ENCODE measurements at regions not wholly inside any gene's neighbourhood (a gene's known extent, or its start where the extent isn't known, plus 50 kb on each side); places are given as distances from the start of the nearest gene placed in this dataset.
"Not testable (repeated sequence)": the region's sequence is repeated elsewhere in the genome, so short reads cannot be mapped to it uniquely, and the experiment has no call there.

DNA sequence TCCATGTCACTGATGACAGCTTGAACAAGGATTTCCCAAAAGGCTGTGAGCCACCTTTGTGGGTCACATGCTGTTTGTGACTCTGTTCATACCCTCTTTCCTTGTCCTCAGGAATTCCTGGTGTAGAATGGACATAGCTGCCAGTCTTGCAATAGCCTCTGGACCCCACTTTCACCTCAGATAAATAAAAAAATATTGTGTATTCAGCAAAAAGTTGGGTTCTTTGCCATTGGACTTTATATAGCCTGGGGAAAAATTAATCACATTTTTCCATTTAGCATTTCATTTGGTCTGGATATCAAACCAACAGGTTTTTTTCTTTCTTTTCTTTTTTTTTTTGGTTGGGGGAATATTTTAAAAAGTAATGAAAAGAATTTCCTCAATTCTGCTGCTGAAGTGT lies 144.8 kb downstream of the PDCD6IP start:
- no TSS peak for BruUV-seq (replicated peaks)
- Histone ChIP-seq H3K79me2 (ENCODE audit: control insufficient read depth, insufficient read depth, low read length) (no peaks in the 10 kb centered on the region), H3K9me3 (replicated peaks; ENCODE audit: control insufficient read depth, insufficient read depth, low read length) (no peaks in the 10 kb centered on the region), H3K27me3 (ENCODE audit: control insufficient read depth in 2 of 2, insufficient read depth in 2 of 2, low read length in 2 of 2) (peaks cover 1 to 9% of the 10 kb centered on the region in 2 experiments), H3K27ac (ENCODE audit: insufficient read depth, low read depth, low read length) (no peak overlapping the region), H3K4me3 (replicated peaks in 1 of 3; ENCODE audit: insufficient read depth in 1 of 3, low read depth in 1 of 3, low read length in 3 of 3) (no peak overlapping the region), H3K9ac (replicated peaks; ENCODE audit: extremely low read depth, insufficient read depth, low read length) (no peak overlapping the region), H3K4me1 (ENCODE audit: control insufficient read depth, extremely low read depth, insufficient read depth, low read length) (no peaks in the 10 kb centered on the region), H4K20me1 (replicated peaks; ENCODE audit: control insufficient read depth, extremely low read depth, insufficient read depth, low read length) (no peaks in the 10 kb centered on the region), H3K36me3 (ENCODE audit: control insufficient read depth in 2 of 2, extremely low read depth in 1 of 2, insufficient read depth in 2 of 2, low read length in 2 of 2) (no peaks in the 10 kb centered on the region), H3K4me2 (ENCODE audit: insufficient read depth, low read length) (no peak overlapping the region), H2AFZ (ENCODE audit: low read depth, low read length) (no peak overlapping the region), H3K9me1 (replicated peaks; ENCODE audit: control insufficient read depth, extremely low read depth, insufficient read depth, low read length) (no peaks in the 10 kb centered on the region)
- FAIRE-seq (no peak), DNase-seq (ENCODE audit: low read depth, low spot score) (no peak)
- TF ChIP-seq POLR2AphosphoS5 (IDR thresholded peaks at IDR 0.05; ENCODE audit: insufficient read depth, low read depth, low read length), result no peak
- no peak for TF ChIP-seq POLR2A (IDR thresholded peaks at IDR 0.05; ENCODE audit: low read depth, low read length)
- TF ChIP-seq JUN (IDR thresholded peaks at IDR 0.05; ENCODE audit: borderline replicate concordance, insufficient read depth, insufficient read length, low read depth), result no peak
- TF ChIP-seq, protein P1, sequence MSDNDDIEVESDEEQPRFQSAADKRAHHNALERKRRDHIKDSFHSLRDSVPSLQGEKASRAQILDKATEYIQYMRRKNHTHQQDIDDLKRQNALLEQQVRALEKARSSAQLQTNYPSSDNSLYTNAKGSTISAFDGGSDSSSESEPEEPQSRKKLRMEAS (IDR thresholded peaks at IDR 0.05; ENCODE audit: insufficient read depth, insufficient read length), result no peak
- no peak for TF ChIP-seq MYC (IDR thresholded peaks at IDR 0.05; ENCODE audit: low read depth, low read length)
- no peak for TF ChIP-seq FOS (IDR thresholded peaks at IDR 0.05; ENCODE audit: borderline replicate concordance, insufficient read depth, low read length)
- no peak for TF ChIP-seq EZH2 (IDR thresholded peaks at IDR 0.05; ENCODE audit: borderline replicate concordance, low read depth, low read length, severe bottlenecking)
- TF ChIP-seq, protein P2, sequence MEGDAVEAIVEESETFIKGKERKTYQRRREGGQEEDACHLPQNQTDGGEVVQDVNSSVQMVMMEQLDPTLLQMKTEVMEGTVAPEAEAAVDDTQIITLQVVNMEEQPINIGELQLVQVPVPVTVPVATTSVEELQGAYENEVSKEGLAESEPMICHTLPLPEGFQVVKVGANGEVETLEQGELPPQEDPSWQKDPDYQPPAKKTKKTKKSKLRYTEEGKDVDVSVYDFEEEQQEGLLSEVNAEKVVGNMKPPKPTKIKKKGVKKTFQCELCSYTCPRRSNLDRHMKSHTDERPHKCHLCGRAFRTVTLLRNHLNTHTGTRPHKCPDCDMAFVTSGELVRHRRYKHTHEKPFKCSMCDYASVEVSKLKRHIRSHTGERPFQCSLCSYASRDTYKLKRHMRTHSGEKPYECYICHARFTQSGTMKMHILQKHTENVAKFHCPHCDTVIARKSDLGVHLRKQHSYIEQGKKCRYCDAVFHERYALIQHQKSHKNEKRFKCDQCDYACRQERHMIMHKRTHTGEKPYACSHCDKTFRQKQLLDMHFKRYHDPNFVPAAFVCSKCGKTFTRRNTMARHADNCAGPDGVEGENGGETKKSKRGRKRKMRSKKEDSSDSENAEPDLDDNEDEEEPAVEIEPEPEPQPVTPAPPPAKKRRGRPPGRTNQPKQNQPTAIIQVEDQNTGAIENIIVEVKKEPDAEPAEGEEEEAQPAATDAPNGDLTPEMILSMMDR (IDR thresholded peaks at IDR 0.05; ENCODE audit: extremely low read depth in 1 of 2, insufficient read depth in 1 of 2, low read depth in 1 of 2, low read length in 2 of 2), result no peak
- ChIA-PET CTCF (interaction anchor here (0.9 kb wide), 1 partner anchor 11 kb away, joined by 3 read pairs; no protein-coding TSS in a partner anchor), POLR2A (no interaction called here)
- dilution Hi-C loops (cut with MboI; ENCODE audit: extremely low pct_ligation_motif_present, low sequenced_read_pairs) (no loop called here), intact Hi-C loops (cut with micrococcal nuclease) (no loop called here)

DNA sequence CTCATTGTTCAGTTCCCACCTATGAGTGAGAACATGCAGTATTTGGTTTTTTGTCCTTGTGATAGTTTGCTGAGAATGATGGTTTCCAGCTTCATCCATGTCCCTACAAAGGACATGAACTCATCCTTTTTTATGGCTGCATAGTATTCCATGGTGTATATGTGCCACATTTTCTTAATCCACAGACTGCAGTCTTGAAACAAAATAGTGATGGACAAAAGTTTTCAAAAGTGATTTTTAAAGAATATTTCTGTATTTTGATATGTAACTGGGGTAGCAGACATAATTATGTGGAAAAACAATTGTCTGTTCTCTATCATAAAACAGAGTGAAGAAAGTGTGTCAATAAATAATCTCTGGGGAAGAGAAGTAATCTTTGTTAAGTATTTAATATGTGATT lies 148.2 kb downstream of the PDCD6IP start:
- H2AFZ ChIP-seq (ENCODE audit: low read depth, low read length); H3K27ac ChIP-seq (ENCODE audit: insufficient read depth, low read depth, low read length); H3K9ac ChIP-seq (replicated peaks; ENCODE audit: extremely low read depth, insufficient read depth, low read length); BruUV-seq (replicated peaks); dilution Hi-C loops (cut with MboI; ENCODE audit: extremely low pct_ligation_motif_present, low sequenced_read_pairs); DNase-seq (ENCODE audit: low read depth, low spot score); H3K4me2 ChIP-seq (ENCODE audit: insufficient read depth, low read length); H4K20me1 ChIP-seq (replicated peaks; ENCODE audit: control insufficient read depth, extremely low read depth, insufficient read depth, low read length); intact Hi-C loops (cut with micrococcal nuclease); H3K4me3 ChIP-seq (replicated peaks in 1 of 3; ENCODE audit: insufficient read depth in 1 of 3, low read depth in 1 of 3, low read length in 3 of 3); H3K9me1 ChIP-seq (replicated peaks; ENCODE audit: control insufficient read depth, extremely low read depth, insufficient read depth, low read length); H3K27me3 ChIP-seq (ENCODE audit: control insufficient read depth in 2 of 2, insufficient read depth in 2 of 2, low read length in 2 of 2); POLR2A ChIA-PET; H3K4me1 ChIP-seq (ENCODE audit: control insufficient read depth, extremely low read depth, insufficient read depth, low read length); H3K36me3 ChIP-seq (ENCODE audit: control insufficient read depth in 2 of 2, extremely low read depth in 1 of 2, insufficient read depth in 2 of 2, low read length in 2 of 2); CTCF ChIA-PET; FAIRE-seq; H3K9me3 ChIP-seq (replicated peaks; ENCODE audit: control insufficient read depth, insufficient read depth, low read length); H3K79me2 ChIP-seq (ENCODE audit: control insufficient read depth, insufficient read depth, low read length): not testable (repeated sequence)

All from endothelial cell of umbilical vein (primary cell).